Posterior cingulate gyrus (tissue), 11 donors: ENCODE measurements at regions not wholly inside any gene's neighbourhood (a gene's known extent, or its start where the extent isn't known, plus 50 kb on each side); places are given as distances from the start of the nearest gene placed in this dataset.
A peak's percentile ranks its signal among the peaks of the same experiment; 100 is the strongest.
"Not testable (repeated sequence)": the region's sequence is repeated elsewhere in the genome, so short reads cannot be mapped to it uniquely, and the experiment has no call there.

Experiments used
- DNase-seq, 10 donors: peaks; one replicate each; pipeline versions ENCODE4 v3.0.0 to v3.0.0-alpha.2; 2020 to 2021; ENCODE audit warnings: mixed read lengths in 3 of 10
- intact Hi-C: fragments of 100-400 bp; cut with DNase I; formaldehyde crosslinking; loops from one replicate; pipeline ENCODE4 v1.15.1; 2023

GRCh38 chr9:65223986-65224385 lies 61.0 kb downstream of the FOXD4L5 start:
- DNase-seq, intact Hi-C loops: not testable (repeated sequence)

GRCh38 chr9:65208834-65209233 lies 76.2 kb downstream of the FOXD4L5 start:
- DNase-seq, intact Hi-C loops: not testable (repeated sequence)

- intact Hi-C loops, DNase-seq: not testable (repeated sequence)
Observed at GRCh38 chr9:65207273-65207672, 77.7 kb downstream of the FOXD4L5 start.

GRCh38 chr9:65205853-65206252 lies 79.2 kb downstream of the FOXD4L5 start:
- intact Hi-C loops, DNase-seq: not testable (repeated sequence)

- DNase-seq, result peak in 2 of 10 donors; percentile 0 to 10
- intact Hi-C loops, result not testable (repeated sequence)
Observed at GRCh38 chr9:65195781-65196180, 89.2 kb downstream of the FOXD4L5 start.

- peak in 1 of 10 donors; percentile 11 for DNase-seq
- intact Hi-C loops, result not testable (repeated sequence)
Observed at GRCh38 chr9:65155937-65156336, 129.1 kb downstream of the FOXD4L5 start.
